ENCODE measurements at regions not wholly inside any gene's neighbourhood (a gene's known extent, or its start where the extent isn't known, plus 50 kb on each side); places are given as distances from the start of the nearest gene placed in this dataset.

- no peak overlapping the region for H3K4me3 ChIP-seq
- no peak for TF ChIP-seq CTCF (IDR thresholded peaks at IDR 0.05)
- DNase-seq (ENCODE audit: low spot score): no peak
Measured at GRCh38 chr5:107199756-107200155, 471.0 kb downstream of the EFNA5 start.

GRCh38 chr5:107196500-107197059 is 474.2 kb downstream of the EFNA5 start:
- H3K4me3 ChIP-seq: no peak overlapping the region
- DNase-seq (ENCODE audit: low spot score): no peak
- TF ChIP-seq CTCF (IDR thresholded peaks at IDR 0.05): no peak
- H3K27ac ChIP-seq: no peak overlapping the region

More at GRCh38 chr5:107199756-107200155, 471.0 kb downstream of the EFNA5 start:
- no peak overlapping the region for H3K27ac ChIP-seq

GRCh38 chr5:107195890-107196395 is 474.8 kb downstream of the EFNA5 start:
- H3K4me3 ChIP-seq: no peak overlapping the region
- no peak overlapping the region for H3K27ac ChIP-seq
- TF ChIP-seq CTCF (IDR thresholded peaks at IDR 0.05): no peak
- no peak for DNase-seq (ENCODE audit: low spot score)

- no peak for TF ChIP-seq CTCF (IDR thresholded peaks at IDR 0.05)
- Histone ChIP-seq H3K4me3 (no peak overlapping the region), H3K27ac (no peak overlapping the region)
- DNase-seq (ENCODE audit: low spot score): no peak
Measured at GRCh38 chr5:107184871-107185270, 485.9 kb downstream of the EFNA5 start.

- DNase-seq (ENCODE audit: low spot score): no peak
- no peak overlapping the region for H3K27ac ChIP-seq
- H3K4me3 ChIP-seq: no peak overlapping the region
- no peak for TF ChIP-seq CTCF (IDR thresholded peaks at IDR 0.05)
Measured at GRCh38 chr5:107184066-107184465, 486.7 kb downstream of the EFNA5 start.

- DNase-seq (ENCODE audit: low spot score): no peak
- no peak for TF ChIP-seq CTCF (IDR thresholded peaks at IDR 0.05)
- Histone ChIP-seq H3K27ac (no peak overlapping the region), H3K4me3 (no peak overlapping the region)
Measured at GRCh38 chr5:107170620-107171019, 500.1 kb downstream of the EFNA5 start.

GRCh38 chr5:107169867-107170266 is 500.9 kb downstream of the EFNA5 start:
- H3K27ac ChIP-seq: no peak overlapping the region
- no peak for TF ChIP-seq CTCF (IDR thresholded peaks at IDR 0.05)

More at GRCh38 chr5:107169867-107170266, 500.9 kb downstream of the EFNA5 start:
- H3K4me3 ChIP-seq: no peak overlapping the region
- no peak for DNase-seq (ENCODE audit: low spot score)
